ENCODE measurements at regions not wholly inside any gene's neighbourhood (a gene's known extent, or its start where the extent isn't known, plus 50 kb on each side); places are given as distances from the start of the nearest gene placed in this dataset.

- DNase-seq, result peak in 1 of 2 donors; percentile 29
Observed at GRCh38 chr11:86193297-86194095, 51.1 kb upstream of the EED start.

GRCh38 chr11:86192519-86193257 is 51.9 kb upstream of the EED start:
- DNase-seq, result no peak

- no peak for DNase-seq
Observed at GRCh38 chr11:86191874-86192273, 52.7 kb upstream of the EED start.

- DNase-seq, result no peak
Observed at GRCh38 chr11:86187027-86187426, 57.5 kb upstream of the EED start.

- DNase-seq, result no peak
Observed at GRCh38 chr11:86186386-86186785, 58.2 kb upstream of the EED start.

GRCh38 chr11:86185381-86185750 is 59.2 kb upstream of the EED start:
- no peak for DNase-seq

GRCh38 chr11:86184728-86185380 is 59.7 kb upstream of the EED start:
- no peak for DNase-seq

- no peak for DNase-seq
Observed at GRCh38 chr11:86183694-86184093, 60.9 kb upstream of the EED start.

- DNase-seq, result no peak
Observed at GRCh38 chr11:86182976-86183584, 61.5 kb upstream of the EED start.

- no peak for DNase-seq
Observed at GRCh38 chr11:86181379-86181778, 63.2 kb upstream of the EED start.

- DNase-seq, result no peak
Observed at GRCh38 chr11:86180851-86181250, 63.7 kb upstream of the EED start.

- no peak for DNase-seq
Observed at GRCh38 chr11:86180423-86180822, 64.1 kb upstream of the EED start.

GRCh38 chr11:86179646-86180064 is 64.9 kb upstream of the EED start:
- DNase-seq, result no peak

GRCh38 chr11:86177302-86177701 is 67.3 kb upstream of the EED start:
- DNase-seq, result no peak

- DNase-seq, result no peak
Observed at GRCh38 chr11:86176165-86176884, 68.2 kb upstream of the EED start.

GRCh38 chr11:86175626-86176025 is 68.9 kb upstream of the EED start:
- DNase-seq, result no peak

GRCh38 chr11:86175191-86175590 is 69.4 kb upstream of the EED start:
- no peak for DNase-seq

GRCh38 chr11:86174101-86175046 is 70.2 kb upstream of the EED start:
- DNase-seq, result no peak

- no peak for DNase-seq
Observed at GRCh38 chr11:86172894-86173293, 71.7 kb upstream of the EED start.

GRCh38 chr11:86171627-86172026 is 72.9 kb upstream of the EED start:
- no peak for DNase-seq
